ENCODE measurements at regions not wholly inside any gene's neighbourhood (a gene's known extent, or its start where the extent isn't known, plus 50 kb on each side); places are given as distances from the start of the nearest gene placed in this dataset.

DNA sequence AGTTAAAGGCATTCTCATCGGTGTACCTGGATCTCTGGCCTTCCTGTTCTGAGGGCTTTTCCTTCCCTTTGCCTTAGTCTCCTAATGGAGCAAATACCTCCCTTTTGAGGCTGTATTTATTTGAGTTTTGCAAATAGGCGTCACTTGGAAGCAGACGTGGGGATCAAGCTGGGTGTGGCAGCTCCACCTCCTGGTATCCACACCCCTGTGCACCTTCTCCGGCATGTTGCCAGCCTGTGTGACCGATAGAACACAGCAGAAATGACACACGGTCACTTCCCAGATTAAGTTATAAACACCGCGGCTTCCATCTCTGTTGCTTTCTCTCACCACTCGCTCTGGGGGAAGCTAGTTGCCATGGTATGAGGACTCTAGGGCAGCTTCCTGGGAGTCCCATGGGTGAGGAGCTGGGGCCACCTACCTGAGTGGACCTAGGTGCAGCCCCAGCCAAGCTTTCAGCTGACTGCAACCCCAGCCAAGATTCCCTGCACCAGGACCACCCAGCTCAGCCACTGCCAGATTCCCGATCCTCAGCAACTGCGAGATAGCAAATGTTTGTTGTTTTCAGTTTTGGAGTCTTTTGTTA is 214.4 kb upstream of the MVB12B start:
- Mint-ChIP-seq H3K36me3 (no peaks in the 10 kb centered on the region), H3K27ac (no peak overlapping the region), H3K27me3 (peaks cover 14 to 28% of the 10 kb centered on the region in 2 donors), H3K9me3 (peaks cover 0 to 1% (median 0%) of the 10 kb centered on the region in 8 donors), H3K4me1 (no peaks in the 10 kb centered on the region), H3K4me3 (no peak overlapping the region)
- H3K4me1 ChIP-seq (ENCODE audit: insufficient read depth, low read length) = no peaks in the 10 kb centered on the region
- POLR2A ChIA-PET (ENCODE audit: partially characterized antibody) = no interaction called here
- no peak overlapping the region for H3K4me3 ChIP-seq (ENCODE audit: low read length in 2 of 2)
- no peaks in the 10 kb centered on the region for H3K36me3 ChIP-seq (ENCODE audit: insufficient read depth, low read length)
- intact Hi-C loops (cut with micrococcal nuclease) = no loop called here
- peaks cover 5% of the 10 kb centered on the region for H3K27me3 ChIP-seq (ENCODE audit: insufficient read depth, low read length)
- no peak for DNase-seq
- CTCF ChIA-PET (ENCODE audit: partially characterized antibody) = no interaction called here
- no peaks in the 10 kb centered on the region for H3K9me3 ChIP-seq (ENCODE audit: control insufficient read depth in 1 of 2, low read length in 2 of 2)
- no peak overlapping the region for H3K27ac ChIP-seq (ENCODE audit: low read depth, low read length)

- Mint-ChIP-seq H3K9me3 (no peaks in the 10 kb centered on the region), H3K36me3 (no peaks in the 10 kb centered on the region), H3K4me1 (no peaks in the 10 kb centered on the region), H3K27ac (no peak overlapping the region), H3K27me3 (peaks cover 18 to 26% of the 10 kb centered on the region in 2 donors), H3K4me3 (no peak overlapping the region)
- no peak overlapping the region for H3K4me3 ChIP-seq (ENCODE audit: low read length in 2 of 2)
- peaks cover 5% of the 10 kb centered on the region for H3K27me3 ChIP-seq (ENCODE audit: insufficient read depth, low read length)
- intact Hi-C loops (cut with micrococcal nuclease) = no loop called here
- ChIA-PET CTCF (ENCODE audit: partially characterized antibody) (no interaction called here), POLR2A (ENCODE audit: partially characterized antibody) (no interaction called here)
- no peaks in the 10 kb centered on the region for H3K4me1 ChIP-seq (ENCODE audit: insufficient read depth, low read length)
- DNase-seq = no peak
- no peaks in the 10 kb centered on the region for H3K9me3 ChIP-seq (ENCODE audit: control insufficient read depth in 1 of 2, low read length in 2 of 2)
- no peak overlapping the region for H3K27ac ChIP-seq (ENCODE audit: low read depth, low read length)
- no peaks in the 10 kb centered on the region for H3K36me3 ChIP-seq (ENCODE audit: insufficient read depth, low read length)
These were observed 213.5 kb upstream of the MVB12B start for GRCh38 chr9:126113176-126113575.

DNA sequence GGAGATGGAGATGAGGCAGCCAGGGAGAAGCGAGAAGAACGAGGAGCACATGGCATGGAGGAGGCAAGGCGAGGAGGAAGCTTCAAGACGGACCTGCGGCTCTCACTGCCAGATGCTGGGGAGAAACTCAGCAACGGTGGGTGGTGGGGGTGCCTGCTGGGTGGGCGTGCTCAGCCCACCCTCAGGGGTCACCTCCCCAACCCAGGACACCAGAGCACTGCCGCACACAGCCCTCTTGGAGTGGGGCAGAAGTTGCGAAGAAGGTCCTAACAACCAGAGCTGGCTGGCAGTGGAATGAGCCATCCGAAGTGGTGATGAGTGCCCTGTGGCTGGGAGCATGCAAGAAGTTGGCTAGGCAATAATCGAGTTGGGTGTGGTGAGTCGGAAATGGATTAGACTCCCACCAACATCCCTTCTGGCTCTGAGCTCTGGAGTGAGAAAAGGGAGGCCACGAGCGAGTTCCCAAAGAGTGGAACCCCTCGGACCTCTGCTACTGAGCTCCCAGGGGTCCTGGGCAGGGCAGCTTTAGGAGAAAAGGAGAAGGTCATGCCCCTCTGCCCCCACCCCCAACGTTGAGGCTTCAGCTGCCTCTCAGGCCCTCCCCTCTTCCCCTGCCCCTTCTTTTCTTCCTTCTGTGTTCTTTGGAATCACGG is 212.7 kb upstream of the MVB12B start:
- no peak overlapping the region for H3K27ac Mint-ChIP-seq
- peaks cover 15 to 21% of the 10 kb centered on the region in 2 donors for H3K27me3 Mint-ChIP-seq
- intact Hi-C loops (cut with micrococcal nuclease) = no loop called here
- H3K9me3 ChIP-seq (ENCODE audit: control insufficient read depth in 1 of 2, low read length in 2 of 2) = no peaks in the 10 kb centered on the region
- no peaks in the 10 kb centered on the region for H3K36me3 Mint-ChIP-seq
- peaks cover 5% of the 10 kb centered on the region for H3K27me3 ChIP-seq (ENCODE audit: insufficient read depth, low read length)
- H3K36me3 ChIP-seq (ENCODE audit: insufficient read depth, low read length) = no peaks in the 10 kb centered on the region
- no peak overlapping the region for H3K4me3 Mint-ChIP-seq
- no peak overlapping the region for H3K27ac ChIP-seq (ENCODE audit: low read depth, low read length)
- H3K4me1 Mint-ChIP-seq = no peaks in the 10 kb centered on the region
- H3K4me1 ChIP-seq (ENCODE audit: insufficient read depth, low read length) = no peaks in the 10 kb centered on the region
- ChIA-PET CTCF (ENCODE audit: partially characterized antibody) (no interaction called here), POLR2A (ENCODE audit: partially characterized antibody) (no interaction called here)
- H3K9me3 Mint-ChIP-seq = no peaks in the 10 kb centered on the region
- DNase-seq = no peak
- H3K4me3 ChIP-seq (ENCODE audit: low read length in 2 of 2) = no peak overlapping the region

DNA sequence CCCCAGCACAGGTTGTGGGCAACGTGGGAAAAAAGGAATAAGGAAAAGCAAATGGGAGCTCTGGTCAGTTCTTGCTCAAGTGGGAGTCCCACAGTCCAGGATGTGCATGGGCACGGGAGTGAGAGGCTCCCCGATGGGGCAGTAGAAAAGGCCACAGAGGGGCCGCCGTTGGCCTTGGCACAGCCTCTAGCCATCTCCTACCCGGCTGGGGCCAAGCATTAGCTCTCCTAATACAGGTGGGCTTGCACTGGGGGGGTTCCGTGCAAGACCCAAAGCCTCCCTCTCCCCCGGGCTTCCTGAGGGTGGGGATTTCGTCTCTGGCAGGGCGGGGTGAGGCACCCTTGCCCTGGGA is 212.2 kb upstream of the MVB12B start:
- no peak overlapping the region for H3K4me3 ChIP-seq (ENCODE audit: low read length in 2 of 2)
- ChIA-PET POLR2A (ENCODE audit: partially characterized antibody) (no interaction called here), CTCF (ENCODE audit: partially characterized antibody) (no interaction called here)
- Mint-ChIP-seq H3K4me1 (no peaks in the 10 kb centered on the region), H3K9me3 (no peaks in the 10 kb centered on the region), H3K4me3 (no peak overlapping the region), H3K27ac (no peak overlapping the region), H3K27me3 (peaks cover 15 to 18% of the 10 kb centered on the region in 2 donors), H3K36me3 (no peaks in the 10 kb centered on the region)
- no peak for DNase-seq
- H3K27ac ChIP-seq (ENCODE audit: low read depth, low read length) = no peak overlapping the region
- intact Hi-C loops (cut with micrococcal nuclease) = no loop called here
- H3K9me3 ChIP-seq (ENCODE audit: control insufficient read depth in 1 of 2, low read length in 2 of 2) = no peaks in the 10 kb centered on the region
- no peaks in the 10 kb centered on the region for H3K4me1 ChIP-seq (ENCODE audit: insufficient read depth, low read length)
- peaks cover 5% of the 10 kb centered on the region for H3K27me3 ChIP-seq (ENCODE audit: insufficient read depth, low read length)
- no peaks in the 10 kb centered on the region for H3K36me3 ChIP-seq (ENCODE audit: insufficient read depth, low read length)

- peaks cover 16 to 22% of the 10 kb centered on the region in 2 donors for H3K27me3 Mint-ChIP-seq
- no peaks in the 10 kb centered on the region for H3K36me3 ChIP-seq (ENCODE audit: insufficient read depth, low read length)
- H3K27me3 ChIP-seq (ENCODE audit: insufficient read depth, low read length) = peaks cover 5% of the 10 kb centered on the region
- H3K9me3 Mint-ChIP-seq = no peaks in the 10 kb centered on the region
- POLR2A ChIA-PET (ENCODE audit: partially characterized antibody) = no interaction called here
- no peaks in the 10 kb centered on the region for H3K4me1 Mint-ChIP-seq
- H3K27ac ChIP-seq (ENCODE audit: low read depth, low read length) = no peak overlapping the region
- H3K9me3 ChIP-seq (ENCODE audit: control insufficient read depth in 1 of 2, low read length in 2 of 2) = no peaks in the 10 kb centered on the region
- H3K27ac Mint-ChIP-seq = no peak overlapping the region
- H3K36me3 Mint-ChIP-seq = no peaks in the 10 kb centered on the region
- no peaks in the 10 kb centered on the region for H3K4me1 ChIP-seq (ENCODE audit: insufficient read depth, low read length)
- no peak for DNase-seq
- intact Hi-C loops (cut with micrococcal nuclease) = no loop called here
- no peak overlapping the region for H3K4me3 ChIP-seq (ENCODE audit: low read length in 2 of 2)
- CTCF ChIA-PET (ENCODE audit: partially characterized antibody) = no interaction called here
- no peak overlapping the region for H3K4me3 Mint-ChIP-seq
These were observed 211.7 kb upstream of the MVB12B start for GRCh38 chr9:126114850-126115460.

- Histone ChIP-seq H3K27ac (ENCODE audit: low read depth, low read length) (no peak overlapping the region), H3K4me3 (ENCODE audit: low read length in 2 of 2) (no peak overlapping the region), H3K27me3 (ENCODE audit: insufficient read depth, low read length) (peaks cover 5% of the 10 kb centered on the region), H3K4me1 (ENCODE audit: insufficient read depth, low read length) (no peaks in the 10 kb centered on the region), H3K36me3 (ENCODE audit: insufficient read depth, low read length) (no peaks in the 10 kb centered on the region), H3K9me3 (ENCODE audit: control insufficient read depth in 1 of 2, low read length in 2 of 2) (no peaks in the 10 kb centered on the region)
- Mint-ChIP-seq H3K9me3 (no peaks in the 10 kb centered on the region), H3K4me1 (no peaks in the 10 kb centered on the region), H3K27me3 (peaks cover 17 to 23% of the 10 kb centered on the region in 2 donors), H3K4me3 (no peak overlapping the region), H3K36me3 (no peaks in the 10 kb centered on the region), H3K27ac (no peak overlapping the region)
- ChIA-PET POLR2A (ENCODE audit: partially characterized antibody) (no interaction called here), CTCF (ENCODE audit: partially characterized antibody) (no interaction called here)
- DNase-seq = no peak
- intact Hi-C loops (cut with micrococcal nuclease) = no loop called here
These were observed 210.1 kb upstream of the MVB12B start for GRCh38 chr9:126116351-126117157.

DNA sequence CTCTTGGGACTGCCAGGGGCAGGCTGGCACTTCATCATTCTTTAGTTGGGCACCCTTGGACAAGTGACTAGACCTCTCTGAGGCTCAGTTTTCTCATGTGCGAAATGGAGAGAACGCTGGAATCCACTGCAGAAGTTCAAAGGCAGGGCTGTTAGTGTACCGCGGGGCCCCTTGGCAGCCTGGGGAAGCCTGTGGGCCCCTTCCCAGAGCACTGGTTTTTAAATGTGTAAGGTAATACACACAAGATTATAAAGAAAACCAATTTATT is 209.5 kb upstream of the MVB12B start:
- ChIA-PET CTCF (ENCODE audit: partially characterized antibody) (no interaction called here), POLR2A (ENCODE audit: partially characterized antibody) (no interaction called here)
- H3K4me1 Mint-ChIP-seq = no peaks in the 10 kb centered on the region
- no peak overlapping the region for H3K4me3 Mint-ChIP-seq
- no peaks in the 10 kb centered on the region for H3K9me3 Mint-ChIP-seq
- peaks cover 17 to 25% of the 10 kb centered on the region in 2 donors for H3K27me3 Mint-ChIP-seq
- Histone ChIP-seq H3K36me3 (ENCODE audit: insufficient read depth, low read length) (no peaks in the 10 kb centered on the region), H3K27me3 (ENCODE audit: insufficient read depth, low read length) (peaks cover 5% of the 10 kb centered on the region), H3K9me3 (ENCODE audit: control insufficient read depth in 1 of 2, low read length in 2 of 2) (no peaks in the 10 kb centered on the region), H3K27ac (ENCODE audit: low read depth, low read length) (no peak overlapping the region), H3K4me3 (ENCODE audit: low read length in 2 of 2) (no peak overlapping the region), H3K4me1 (ENCODE audit: insufficient read depth, low read length) (no peaks in the 10 kb centered on the region)
- DNase-seq = no peak
- H3K27ac Mint-ChIP-seq = no peak overlapping the region
- no peaks in the 10 kb centered on the region for H3K36me3 Mint-ChIP-seq
- intact Hi-C loops (cut with micrococcal nuclease) = no loop called here

Data from CD4-positive, alpha-beta memory T cell (primary cell).